ENCODE measurements at regions not wholly inside any gene's neighbourhood (a gene's known extent, or its start where the extent isn't known, plus 50 kb on each side); places are given as distances from the start of the nearest gene placed in this dataset.

GRCh38 chr10:62728479-62728878 is 76.0 kb upstream of the ADO start:
- Mint-ChIP-seq H3K27me3 (no peaks in the 10 kb centered on the region), H3K36me3 (no peaks in the 10 kb centered on the region), H3K4me1 (peaks cover 50% of the 10 kb centered on the region), H3K27ac (no peak overlapping the region), H3K9me3 (no peaks in the 10 kb centered on the region), H3K4me3 (peak overlapping the region; percentile 9)

- Mint-ChIP-seq H3K27me3 (no peaks in the 10 kb centered on the region), H3K4me3 (peak overlapping the region; percentile 81), H3K4me1 (peaks cover 20% of the 10 kb centered on the region), H3K36me3 (no peaks in the 10 kb centered on the region), H3K9me3 (peaks cover 2% of the 10 kb centered on the region), H3K27ac (no peak overlapping the region)
Measured at GRCh38 chr10:62732841-62733653, 71.5 kb upstream of the ADO start.

GRCh38 chr10:62733654-62734293 is 70.7 kb upstream of the ADO start:
- Mint-ChIP-seq H3K36me3 (no peaks in the 10 kb centered on the region), H3K27me3 (no peaks in the 10 kb centered on the region), H3K27ac (no peak overlapping the region), H3K4me3 (peak overlapping the region; percentile 81), H3K9me3 (peaks cover 5% of the 10 kb centered on the region), H3K4me1 (peaks cover 17% of the 10 kb centered on the region)

GRCh38 chr10:62734781-62735463 is 69.6 kb upstream of the ADO start:
- Mint-ChIP-seq H3K27me3 (no peaks in the 10 kb centered on the region), H3K9me3 (peaks cover 5% of the 10 kb centered on the region), H3K4me3 (no peak overlapping the region), H3K27ac (no peak overlapping the region), H3K4me1 (peaks cover 12% of the 10 kb centered on the region), H3K36me3 (no peaks in the 10 kb centered on the region)

GRCh38 chr10:62735464-62736167 is 68.9 kb upstream of the ADO start:
- H3K9me3 Mint-ChIP-seq = peaks cover 5% of the 10 kb centered on the region
- no peak overlapping the region for H3K4me3 Mint-ChIP-seq
- no peaks in the 10 kb centered on the region for H3K27me3 Mint-ChIP-seq
- no peak overlapping the region for H3K27ac Mint-ChIP-seq
- no peaks in the 10 kb centered on the region for H3K36me3 Mint-ChIP-seq
- H3K4me1 Mint-ChIP-seq = peaks cover 12% of the 10 kb centered on the region

- Mint-ChIP-seq H3K4me3 (no peak overlapping the region), H3K36me3 (no peaks in the 10 kb centered on the region), H3K4me1 (peaks cover 12% of the 10 kb centered on the region), H3K27ac (no peak overlapping the region), H3K27me3 (no peaks in the 10 kb centered on the region), H3K9me3 (peaks cover 5% of the 10 kb centered on the region)
Measured at GRCh38 chr10:62736168-62736546, 68.4 kb upstream of the ADO start.

GRCh38 chr10:62738916-62739315 is 65.6 kb upstream of the ADO start:
- peaks cover 5% of the 10 kb centered on the region for H3K9me3 Mint-ChIP-seq
- peaks cover 19% of the 10 kb centered on the region for H3K4me1 Mint-ChIP-seq
- no peaks in the 10 kb centered on the region for H3K36me3 Mint-ChIP-seq
- peak overlapping the region; percentile 31 for H3K27ac Mint-ChIP-seq
- no peak overlapping the region for H3K4me3 Mint-ChIP-seq
- H3K27me3 Mint-ChIP-seq = no peaks in the 10 kb centered on the region

- H3K27ac Mint-ChIP-seq = no peak overlapping the region
- no peaks in the 10 kb centered on the region for H3K27me3 Mint-ChIP-seq
- H3K9me3 Mint-ChIP-seq = peaks cover 5% of the 10 kb centered on the region
- H3K36me3 Mint-ChIP-seq = no peaks in the 10 kb centered on the region
- peaks cover 19% of the 10 kb centered on the region for H3K4me1 Mint-ChIP-seq
- no peak overlapping the region for H3K4me3 Mint-ChIP-seq
Measured at GRCh38 chr10:62740885-62741745, 63.4 kb upstream of the ADO start.

GRCh38 chr10:62741996-62742395 is 62.5 kb upstream of the ADO start:
- Mint-ChIP-seq H3K4me3 (no peak overlapping the region), H3K27ac (no peak overlapping the region), H3K27me3 (no peaks in the 10 kb centered on the region), H3K9me3 (peaks cover 5% of the 10 kb centered on the region), H3K4me1 (peaks cover 19% of the 10 kb centered on the region), H3K36me3 (no peaks in the 10 kb centered on the region)

GRCh38 chr10:62742536-62743061 is 61.9 kb upstream of the ADO start:
- Mint-ChIP-seq H3K27me3 (no peaks in the 10 kb centered on the region), H3K27ac (no peak overlapping the region), H3K36me3 (no peaks in the 10 kb centered on the region), H3K9me3 (peaks cover 5% of the 10 kb centered on the region), H3K4me3 (no peak overlapping the region), H3K4me1 (peaks cover 20% of the 10 kb centered on the region)

GRCh38 chr10:62744136-62744535 is 60.4 kb upstream of the ADO start:
- H3K27me3 Mint-ChIP-seq = no peaks in the 10 kb centered on the region
- H3K4me3 Mint-ChIP-seq = no peak overlapping the region
- peaks cover 25% of the 10 kb centered on the region for H3K4me1 Mint-ChIP-seq
- no peaks in the 10 kb centered on the region for H3K36me3 Mint-ChIP-seq
- H3K27ac Mint-ChIP-seq = no peak overlapping the region
- no peaks in the 10 kb centered on the region for H3K9me3 Mint-ChIP-seq

GRCh38 chr10:62745581-62745980 is 58.9 kb upstream of the ADO start:
- Mint-ChIP-seq H3K27ac (no peak overlapping the region), H3K27me3 (no peaks in the 10 kb centered on the region), H3K4me1 (peaks cover 34% of the 10 kb centered on the region), H3K4me3 (no peak overlapping the region), H3K36me3 (no peaks in the 10 kb centered on the region), H3K9me3 (no peaks in the 10 kb centered on the region)

- no peaks in the 10 kb centered on the region for H3K27me3 Mint-ChIP-seq
- no peaks in the 10 kb centered on the region for H3K36me3 Mint-ChIP-seq
- no peak overlapping the region for H3K4me3 Mint-ChIP-seq
- no peak overlapping the region for H3K27ac Mint-ChIP-seq
- no peaks in the 10 kb centered on the region for H3K9me3 Mint-ChIP-seq
- H3K4me1 Mint-ChIP-seq = peaks cover 34% of the 10 kb centered on the region
Measured at GRCh38 chr10:62746951-62747729, 57.4 kb upstream of the ADO start.

- no peaks in the 10 kb centered on the region for H3K36me3 Mint-ChIP-seq
- H3K4me3 Mint-ChIP-seq = no peak overlapping the region
- no peaks in the 10 kb centered on the region for H3K9me3 Mint-ChIP-seq
- H3K4me1 Mint-ChIP-seq = peaks cover 27% of the 10 kb centered on the region
- H3K27me3 Mint-ChIP-seq = no peaks in the 10 kb centered on the region
- H3K27ac Mint-ChIP-seq = peak overlapping the region; percentile 63
Measured at GRCh38 chr10:62748386-62748785, 56.1 kb upstream of the ADO start.

Measured in activated naive CD4-positive, alpha-beta T cell treated with anti-CD3 and anti-CD28 coated beads, Interleukin-2, amount 50 U/mL, for 24 hours (primary cell).